Left lung (tissue), 4 donors: ENCODE measurements at regions not wholly inside any gene's neighbourhood (a gene's known extent, or its start where the extent isn't known, plus 50 kb on each side); places are given as distances from the start of the nearest gene placed in this dataset.

Experiments
- ATAC-seq: fragments of 200-7000 bp; cut with Tn5 transposase; one replicate; pipeline ENCODE4 v1.9.1; 2020; ENCODE audit warnings: moderate library complexity
- DNase-seq, 4 donors: peaks; one replicate each; pipeline ENCODE4 v3.0.0-alpha.2; 2013 to 2020
- H3K27ac ChIP-seq, 2 donors: fragments of 200-600 bp; sonication (generic) in 1 of 2; one replicate each; pipeline versions ENCODE4 v1.5.0 to v1.8.0; 2020 to 2021
- H3K27me3 ChIP-seq, 2 donors: fragments of 200-600 bp; sonication (generic) in 1 of 2; one replicate each; pipeline versions ENCODE4 v1.5.0 to v1.8.0; 2020 to 2021
- H3K36me3 ChIP-seq, 2 donors: fragments of 200-600 bp; sonication (generic) in 1 of 2; one replicate each; pipeline versions ENCODE4 v1.5.0 to v1.8.0; 2020 to 2021
- H3K4me1 ChIP-seq, 2 donors: fragments of 200-600 bp; one replicate each; pipeline ENCODE4 v1.8.0; 2021
- H3K4me3 ChIP-seq, 2 donors: fragments of 200-600 bp; sonication (generic) in 1 of 2; one replicate each; pipeline versions ENCODE4 v1.5.0 to v1.8.0; 2020 to 2021; ENCODE audit warnings: mild to moderate bottlenecking in 1 of 2
- H3K9me3 ChIP-seq, 2 donors: fragments of 200-600 bp; sonication (generic) in 1 of 2; one replicate each; pipeline versions ENCODE4 v1.5.0 to v1.8.0; 2020 to 2021
- CTCF ChIP-seq, 2 donors: fragments of 200-600 bp; sonication (generic) in 1 of 2; IDR thresholded peaks; one replicate each; pipeline versions ENCODE4 v1.5.0 to v1.8.0; 2021; ENCODE audit warnings: antibody characterized with exemption in 2 of 2
- intact Hi-C, 2 donors: fragments of 100-400 bp; cut with DNase I; formaldehyde crosslinking; loops; one replicate each; pipeline versions ENCODE4 v1.11.2 to v1.14.2; 2022
- donor health status: DM: no; HTN: yes; CAD: no.
- donor health status: DM: no; HTN: no; CAD: no.

DNA sequence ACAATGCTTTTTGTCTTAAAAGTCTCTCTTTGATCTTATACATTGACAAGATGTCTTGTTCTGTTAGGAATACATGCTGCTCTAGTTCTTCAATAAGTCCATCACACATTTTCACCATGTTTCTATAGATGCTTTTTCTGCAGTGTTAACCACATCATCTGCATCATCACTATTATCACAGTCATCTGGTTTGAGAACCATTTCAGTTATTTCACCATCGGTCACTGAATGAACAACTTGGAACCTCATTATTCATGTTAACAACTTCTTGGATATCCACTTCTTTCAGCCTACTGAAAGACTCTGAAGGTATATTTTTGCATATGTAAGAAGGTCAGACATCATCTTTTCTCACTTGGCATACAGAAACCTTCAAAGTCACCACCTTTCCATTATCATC lies 975.2 kb downstream of the STIM2 start:
- Histone ChIP-seq H3K9me3 (peaks cover 0 to 7% of the 10 kb centered on the region in 2 donors), H3K27ac (no peak overlapping the region), H3K36me3 (no peaks in the 10 kb centered on the region), H3K4me1 (no peaks in the 10 kb centered on the region), H3K27me3 (no peaks in the 10 kb centered on the region), H3K4me3 (no peak overlapping the region)
- no peak for TF ChIP-seq CTCF (IDR thresholded peaks at IDR 0.05)
- DNase-seq = no peak
- ATAC-seq = no peak
- intact Hi-C loops = no loop called here

- no peaks in the 10 kb centered on the region for H3K27me3 ChIP-seq
- H3K27ac ChIP-seq = no peak overlapping the region
- H3K36me3 ChIP-seq = no peaks in the 10 kb centered on the region
- ATAC-seq = no peak
- H3K4me1 ChIP-seq = no peaks in the 10 kb centered on the region
- H3K9me3 ChIP-seq = peaks cover 0 to 7% of the 10 kb centered on the region in 2 donors
- intact Hi-C loops = no loop called here
- no peak for TF ChIP-seq CTCF (IDR thresholded peaks at IDR 0.05)
- DNase-seq = no peak
- no peak overlapping the region for H3K4me3 ChIP-seq
These were observed 975.9 kb downstream of the STIM2 start for GRCh38 chr4:27836523-27836922.

DNA sequence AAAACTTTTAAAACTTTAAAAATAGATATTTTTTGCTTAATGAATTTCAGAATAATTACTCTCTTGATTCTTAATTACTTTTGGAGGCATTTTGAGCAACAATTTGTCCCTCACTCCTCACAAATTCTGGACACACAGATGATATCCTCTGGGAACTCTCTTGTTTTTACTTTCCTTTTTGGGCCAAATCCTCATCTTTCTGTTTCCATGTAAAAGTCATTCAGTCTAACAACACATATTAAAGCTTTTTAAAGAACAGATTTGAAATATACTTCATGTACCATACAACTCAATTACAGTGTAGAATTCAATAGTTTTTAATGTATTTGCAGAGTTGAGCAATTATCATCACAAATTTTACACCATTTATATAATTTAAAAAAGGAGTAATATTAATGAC lies 983.1 kb downstream of the STIM2 start:
- Histone ChIP-seq H3K4me1 (no peaks in the 10 kb centered on the region), H3K27me3 (no peaks in the 10 kb centered on the region), H3K27ac (no peak overlapping the region), H3K4me3 (no peak overlapping the region), H3K36me3 (no peaks in the 10 kb centered on the region), H3K9me3 (no peaks in the 10 kb centered on the region)
- DNase-seq = no peak
- TF ChIP-seq CTCF (IDR thresholded peaks at IDR 0.05) = no peak
- no peak for ATAC-seq
- intact Hi-C loops = no loop called here

GRCh38 chr4:27844376-27844775 lies 983.7 kb downstream of the STIM2 start:
- Histone ChIP-seq H3K4me3 (no peak overlapping the region), H3K27ac (no peak overlapping the region), H3K9me3 (no peaks in the 10 kb centered on the region), H3K27me3 (no peaks in the 10 kb centered on the region), H3K36me3 (no peaks in the 10 kb centered on the region), H3K4me1 (no peaks in the 10 kb centered on the region)
- no peak for TF ChIP-seq CTCF (IDR thresholded peaks at IDR 0.05)
- ATAC-seq (no peak), DNase-seq (no peak)
- intact Hi-C loops = no loop called here

- TF ChIP-seq CTCF (IDR thresholded peaks at IDR 0.05) = no peak
- H3K36me3 ChIP-seq = no peaks in the 10 kb centered on the region
- no peaks in the 10 kb centered on the region for H3K27me3 ChIP-seq
- H3K4me3 ChIP-seq = no peak overlapping the region
- intact Hi-C loops = no loop called here
- no peak overlapping the region for H3K27ac ChIP-seq
- no peak for DNase-seq
- no peaks in the 10 kb centered on the region for H3K9me3 ChIP-seq
- no peak for ATAC-seq
- H3K4me1 ChIP-seq = no peaks in the 10 kb centered on the region
These were observed 986.3 kb downstream of the STIM2 start for GRCh38 chr4:27846951-27847350.
